Skeletal muscle cell (primary cell): ENCODE measurements at regions not wholly inside any gene's neighbourhood (a gene's known extent, or its start where the extent isn't known, plus 50 kb on each side); places are given as distances from the start of the nearest gene placed in this dataset.
A peak's percentile ranks its signal among the peaks of the same experiment; 100 is the strongest.

ENCODE experiments used
- DNase-seq: peaks from one replicate; pipeline ENCODE4 v3.0.0-alpha.2; 2010; ENCODE audit warnings: low read depth
- H3K4me3 ChIP-seq: 2 replicates; pipeline ENCODE4 v1.5.1; 2011; ENCODE audit warnings: low read depth, mild to moderate bottlenecking, control low read depth, low read length, moderate library complexity

DNA sequence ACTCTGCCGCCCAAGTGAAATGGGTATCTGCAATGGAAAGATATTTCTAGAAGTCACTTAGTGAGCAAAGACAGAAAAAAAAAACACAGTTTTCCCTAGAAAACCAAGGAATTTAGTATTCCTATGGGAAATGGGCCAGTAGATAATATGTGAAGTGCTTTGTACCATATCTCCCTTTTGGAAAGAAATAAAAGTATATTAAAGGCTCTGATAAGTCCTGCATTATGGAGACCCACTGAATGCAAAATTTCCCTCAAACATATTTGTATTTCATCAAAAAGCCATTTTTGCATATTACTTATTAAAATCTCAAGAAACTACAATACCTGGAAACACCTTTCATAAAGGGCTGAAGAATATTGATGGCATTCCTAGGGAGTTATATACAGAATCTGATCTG, 51.6 kb upstream of the DYNLRB2 start:
- no peak for DNase-seq
- no peak overlapping the region for H3K4me3 ChIP-seq

DNA sequence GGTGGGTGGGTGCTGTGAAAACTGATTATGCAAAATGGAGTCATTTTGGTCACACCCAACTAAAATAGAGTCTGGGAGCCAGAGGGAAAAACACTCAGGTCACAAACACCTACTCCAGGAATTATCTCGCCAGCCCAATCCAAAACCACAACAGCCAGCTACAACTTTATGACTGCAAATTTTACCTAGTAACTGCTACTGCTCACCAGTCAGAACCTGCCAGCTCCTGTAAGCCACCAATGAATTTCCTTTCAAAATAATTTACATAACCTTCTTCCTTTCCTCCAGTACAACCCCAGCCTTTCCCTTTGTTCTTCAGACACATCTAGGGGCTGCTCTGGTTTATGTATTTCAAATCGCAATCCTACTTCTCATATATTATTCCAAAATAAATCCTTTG, 52.6 kb upstream of the DYNLRB2 start:
- H3K4me3 ChIP-seq, result no peak overlapping the region
- DNase-seq, result no peak

DNA sequence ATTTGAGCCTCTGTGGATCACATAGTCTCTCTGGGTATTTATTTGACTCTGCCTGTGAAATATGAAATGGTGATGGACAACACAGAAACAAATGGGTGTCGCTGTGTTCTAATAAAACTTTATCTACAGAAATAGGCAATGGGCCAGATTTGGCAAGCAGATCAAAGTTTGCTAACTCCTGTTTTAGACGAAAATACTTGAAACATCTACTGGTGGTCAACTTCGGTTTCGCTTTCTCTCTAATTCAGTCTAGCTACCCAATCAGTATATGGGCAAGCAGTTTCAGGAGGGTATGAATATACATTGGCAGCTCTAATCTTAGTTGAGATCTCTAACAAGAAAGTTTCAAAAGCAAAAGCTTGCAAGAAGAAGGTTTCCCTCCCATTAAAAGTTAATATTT, 60.1 kb upstream of the DYNLRB2 start:
- no peak for DNase-seq
- no peak overlapping the region for H3K4me3 ChIP-seq

DNA sequence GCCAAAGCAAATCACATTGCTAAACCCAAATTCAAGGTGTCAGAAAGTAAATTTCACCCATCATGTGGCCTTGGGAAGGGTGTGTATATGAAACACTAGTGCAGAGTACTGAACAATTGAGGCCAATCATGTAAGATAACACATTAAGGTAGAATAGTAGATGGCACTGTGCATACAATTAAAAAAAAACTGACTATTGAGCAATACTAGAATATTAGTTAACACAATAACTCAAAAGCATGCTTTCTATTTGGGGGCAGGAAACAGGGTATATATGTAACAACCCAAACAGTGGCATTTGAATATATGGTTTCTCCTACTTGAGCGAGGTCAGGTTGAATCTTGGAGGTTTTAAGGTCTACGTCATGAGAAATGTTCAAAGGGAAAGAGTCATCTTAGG, 63.0 kb upstream of the DYNLRB2 start:
- H3K4me3 ChIP-seq, result no peak overlapping the region
- DNase-seq, result no peak

DNA sequence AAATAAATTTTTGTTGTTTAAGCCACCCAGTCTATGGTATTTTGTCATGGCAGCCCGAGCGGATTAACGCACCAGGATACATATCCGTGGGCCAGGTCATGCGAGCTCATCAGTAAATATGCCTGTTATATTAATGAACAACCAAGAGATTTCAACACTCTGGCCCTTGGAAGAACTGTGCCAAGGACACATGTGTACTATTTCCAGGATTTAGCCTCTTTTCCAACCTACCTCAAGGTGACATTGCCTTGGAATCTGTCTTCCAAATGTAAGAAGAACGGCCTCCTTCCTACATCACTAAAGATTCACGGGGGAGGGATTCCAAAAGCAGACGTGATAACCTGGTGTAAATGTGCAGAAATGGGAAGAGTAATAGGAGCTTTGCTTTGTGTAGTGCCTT, 72.8 kb upstream of the DYNLRB2 start:
- H3K4me3 ChIP-seq, result no peak overlapping the region
- no peak for DNase-seq

DNA sequence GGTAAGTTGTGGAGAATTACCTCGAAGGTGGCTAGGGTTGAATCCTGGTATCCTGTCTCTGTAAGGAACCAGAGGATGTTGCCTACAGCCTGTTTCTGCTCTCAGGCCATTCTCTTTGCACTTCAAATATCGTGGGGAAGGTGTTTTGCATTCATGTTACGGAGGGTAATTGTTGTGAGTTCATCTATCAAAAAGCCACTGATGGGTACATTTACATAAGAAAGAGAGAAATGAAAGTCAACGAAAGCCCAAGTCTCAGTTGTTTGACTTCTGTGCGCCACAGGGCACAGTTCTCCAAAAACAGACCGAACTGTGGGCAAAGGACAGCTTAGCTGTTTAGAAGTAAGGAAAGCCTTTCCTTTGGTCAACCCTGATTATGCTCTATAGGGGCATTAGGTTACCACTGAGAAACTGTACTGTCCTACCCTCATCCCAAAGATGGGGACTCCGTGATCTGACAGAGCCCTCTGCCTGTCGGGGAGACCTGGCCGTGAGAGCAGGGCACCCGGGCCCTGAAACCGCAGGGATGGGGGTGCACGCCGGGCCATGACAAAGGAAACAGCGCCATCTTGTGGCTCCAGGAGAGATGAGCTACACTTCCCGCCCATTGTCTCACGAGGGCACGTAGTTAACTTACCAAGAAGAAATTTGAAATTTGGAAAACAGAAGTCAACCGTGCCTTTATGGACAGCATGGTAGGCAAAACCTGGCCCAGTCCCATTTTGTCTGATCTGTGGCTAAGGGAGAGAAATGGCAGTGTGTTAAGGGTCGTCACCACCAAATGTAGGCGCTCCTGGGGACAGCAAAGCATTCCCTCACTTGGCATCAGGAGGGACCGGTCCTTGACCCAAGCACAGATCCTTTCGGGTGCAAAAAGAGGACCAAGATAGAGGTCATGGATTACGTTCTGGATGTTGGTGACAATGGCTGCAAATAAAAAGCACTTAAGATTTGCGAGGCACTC, 74.5 kb upstream of the DYNLRB2 start:
- no peak overlapping the region for H3K4me3 ChIP-seq

DNA sequence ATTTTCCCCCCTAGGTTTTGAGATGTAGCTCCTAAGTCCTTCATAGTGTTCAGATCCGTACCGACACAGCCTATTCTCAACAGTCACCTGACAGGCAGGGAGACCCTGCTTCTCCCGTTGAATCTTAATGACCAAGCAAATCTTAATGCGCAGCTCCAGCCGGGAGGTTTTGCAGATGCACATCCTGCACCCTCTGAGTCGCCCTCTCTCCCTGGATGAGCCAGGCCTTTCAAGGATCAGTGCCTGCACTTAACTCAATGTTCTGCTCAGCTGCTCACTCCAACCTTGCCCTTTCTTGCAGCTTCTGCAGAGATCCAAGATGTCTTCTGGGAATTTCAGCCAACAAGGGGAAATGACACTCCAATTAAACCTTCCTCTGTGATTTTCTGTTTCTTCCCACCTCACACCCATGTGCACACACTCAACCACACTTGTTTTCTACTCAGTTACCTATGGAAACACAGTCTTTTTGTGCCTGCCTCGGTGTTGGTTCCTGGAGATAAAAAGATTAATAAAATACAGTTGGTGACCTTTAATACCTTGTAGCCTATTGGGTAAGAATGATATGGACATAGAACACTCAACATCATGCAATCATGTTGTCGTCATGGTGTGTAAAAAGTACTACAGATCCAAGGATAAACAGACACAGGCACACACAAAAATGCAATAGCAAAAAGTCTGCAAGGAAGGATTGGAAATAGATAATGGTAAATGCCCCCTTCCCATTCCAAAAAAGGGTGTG, 76.9 kb upstream of the DYNLRB2 start:
- DNase-seq, result no peak

More for the DNA sequence above, 74.5 kb upstream of the DYNLRB2 start:
- peak; percentile 10 for DNase-seq

DNA sequence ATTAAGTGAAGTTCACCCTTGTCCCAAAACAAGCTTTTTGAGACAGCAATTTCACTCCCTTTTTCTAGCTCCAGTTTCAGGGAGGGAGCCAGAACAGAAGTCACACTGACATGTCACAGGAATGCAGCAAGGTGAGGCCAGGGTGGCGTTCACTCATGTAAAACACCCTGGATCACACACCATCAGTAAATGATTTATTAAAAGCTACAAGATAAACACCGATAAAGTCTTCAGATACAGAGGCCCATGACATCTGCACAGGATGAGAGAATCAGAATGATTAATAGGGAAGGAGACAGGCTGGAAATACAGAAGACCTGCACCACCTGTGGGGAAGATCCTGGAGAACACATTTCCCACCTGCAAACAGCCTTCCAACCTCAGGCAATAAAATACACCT, 77.5 kb upstream of the DYNLRB2 start:
- DNase-seq, result no peak
- H3K4me3 ChIP-seq, result no peak overlapping the region

More for the DNA sequence above, 76.9 kb upstream of the DYNLRB2 start:
- no peak overlapping the region for H3K4me3 ChIP-seq

DNA sequence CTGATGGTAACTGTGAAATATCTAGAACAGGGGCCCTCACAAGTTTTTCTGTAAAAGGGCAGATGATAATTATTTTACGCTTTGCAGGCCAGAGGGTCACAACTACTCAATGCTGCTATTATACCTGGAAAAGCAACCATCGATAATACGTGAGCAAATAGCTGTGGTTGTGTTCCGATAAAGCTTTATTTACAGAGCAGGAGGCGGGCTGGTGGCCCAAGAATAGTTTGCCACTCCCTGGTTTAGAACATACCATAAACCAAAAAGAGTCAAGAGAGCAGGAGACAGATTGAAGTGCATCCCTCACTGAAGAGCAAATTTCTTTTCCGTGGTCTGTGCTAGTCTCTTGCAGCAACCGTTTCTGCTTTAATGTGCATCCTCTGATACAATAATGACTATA, 77.9 kb upstream of the DYNLRB2 start:
- H3K4me3 ChIP-seq, result no peak overlapping the region
- DNase-seq, result no peak

DNA sequence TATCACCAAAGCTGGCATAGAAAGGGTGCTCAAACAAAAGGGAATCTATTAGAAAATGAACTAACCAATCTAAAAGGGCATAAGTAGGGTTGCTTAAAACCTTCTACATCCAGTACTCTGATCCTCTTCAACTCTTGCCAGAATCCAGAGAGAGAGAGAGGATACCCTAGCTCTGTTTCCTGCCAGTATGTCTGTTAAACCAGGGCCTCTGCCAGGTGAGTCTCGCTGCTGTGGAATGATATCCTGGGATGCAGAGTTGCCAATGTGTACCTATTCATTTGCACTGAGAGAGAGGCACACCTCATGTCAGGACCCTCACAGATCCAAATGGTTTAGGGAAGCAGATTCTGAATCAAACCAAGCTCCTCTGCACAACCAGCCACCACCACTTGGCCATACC, 79.8 kb upstream of the DYNLRB2 start:
- no peak overlapping the region for H3K4me3 ChIP-seq
- DNase-seq, result no peak

DNA sequence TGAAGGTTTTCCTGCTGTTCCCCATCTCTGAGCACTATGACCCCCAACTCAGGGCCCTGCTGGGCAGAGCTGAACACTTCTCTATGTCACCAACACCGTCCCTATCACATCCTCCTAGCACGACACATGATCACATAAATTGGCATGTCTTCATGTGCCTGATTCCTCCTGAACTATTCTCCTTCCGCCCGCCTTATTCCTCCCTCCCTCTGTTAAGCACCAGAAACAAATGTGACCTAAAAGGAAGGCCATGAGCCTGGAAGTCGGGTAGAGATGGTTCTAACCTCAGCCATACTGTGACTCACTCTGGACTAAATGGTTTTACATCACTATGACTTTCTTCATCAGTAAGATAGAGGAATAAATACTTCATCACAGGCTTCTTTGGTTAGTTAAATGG, 80.8 kb upstream of the DYNLRB2 start:
- H3K4me3 ChIP-seq, result no peak overlapping the region
- no peak for DNase-seq

DNA sequence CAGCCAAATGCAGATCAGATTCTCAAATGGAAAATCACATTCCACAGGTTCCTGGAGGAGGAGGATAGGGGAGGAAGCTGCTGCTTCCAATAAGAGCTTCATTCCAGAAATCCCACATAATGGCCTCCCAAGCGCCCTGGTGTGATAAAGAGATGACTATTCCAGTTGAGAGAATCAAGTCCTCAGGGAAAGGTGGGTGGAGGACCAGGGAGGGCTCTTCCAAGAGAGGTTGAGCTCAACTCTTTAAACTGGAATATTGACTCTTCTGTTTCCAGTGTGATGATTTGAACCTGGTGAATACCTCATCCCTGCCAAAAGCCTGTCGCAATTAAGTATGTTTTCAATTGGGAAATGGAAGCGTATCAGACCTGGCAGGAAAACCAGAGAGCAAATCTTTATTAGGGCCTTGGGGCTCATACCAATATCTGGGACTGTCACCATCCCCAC, 81.4 kb upstream of the DYNLRB2 start:
- no peak overlapping the region for H3K4me3 ChIP-seq
- DNase-seq, result no peak

DNA sequence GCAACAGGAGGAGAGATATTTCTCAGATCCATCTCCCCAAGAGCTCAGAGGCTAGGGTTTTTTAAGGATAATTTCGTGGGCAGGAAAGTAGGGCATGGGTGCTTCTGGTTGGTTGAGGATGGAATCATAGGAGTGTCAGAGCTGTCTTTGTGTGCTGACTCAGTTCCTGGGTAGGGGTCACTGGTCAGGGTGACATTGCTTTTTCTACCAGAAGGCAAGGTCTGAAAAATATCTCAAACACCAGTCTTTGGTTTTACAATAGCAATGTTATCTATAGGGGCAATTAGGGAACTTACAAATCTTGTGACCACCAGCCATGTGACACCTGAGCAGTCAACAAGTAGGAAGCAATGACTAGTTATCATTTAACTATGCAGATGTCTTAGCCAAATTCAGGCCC, 82.9 kb upstream of the DYNLRB2 start:
- no peak overlapping the region for H3K4me3 ChIP-seq
- no peak for DNase-seq

DNA sequence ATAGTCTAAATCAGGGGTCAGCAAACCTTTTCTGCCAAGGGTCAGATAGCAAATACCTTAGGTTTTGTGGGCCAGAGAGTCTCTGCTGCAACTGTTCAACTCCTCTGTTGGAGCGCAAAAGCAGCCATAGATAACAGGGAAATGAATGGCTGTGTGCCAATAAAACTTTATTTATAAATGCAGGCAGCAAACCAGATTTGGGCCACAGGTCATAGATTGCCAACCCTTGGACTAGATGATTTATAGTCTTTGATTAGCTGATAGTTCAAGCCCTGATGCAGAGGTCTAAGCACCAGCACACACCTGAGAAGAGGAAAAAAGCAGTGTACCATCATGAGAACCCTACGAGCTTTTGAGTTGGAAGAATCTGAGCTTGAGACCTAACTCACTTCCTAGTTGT, 86.0 kb upstream of the DYNLRB2 start:
- H3K4me3 ChIP-seq, result no peak overlapping the region
- DNase-seq, result no peak

DNA sequence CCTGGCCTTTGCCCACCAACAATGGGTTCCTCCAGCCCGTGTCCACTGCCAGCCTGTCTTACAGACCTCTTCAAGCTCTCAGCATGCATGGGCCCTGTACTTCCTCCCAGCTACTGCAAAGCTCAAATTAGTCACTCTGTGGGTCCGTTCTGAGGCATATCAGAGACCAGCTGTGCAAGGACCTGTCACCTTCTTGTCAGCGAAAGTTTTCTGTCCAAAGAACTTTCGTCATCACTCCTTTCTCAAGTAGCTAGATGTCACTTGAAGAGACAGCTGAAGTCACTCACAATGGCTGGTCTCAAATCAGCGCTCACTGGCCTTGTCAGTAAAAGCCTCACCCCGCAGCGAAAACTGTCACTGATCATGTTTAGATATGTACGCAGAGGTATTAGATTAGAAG, 91.4 kb upstream of the DYNLRB2 start:
- no peak overlapping the region for H3K4me3 ChIP-seq
- no peak for DNase-seq

DNA sequence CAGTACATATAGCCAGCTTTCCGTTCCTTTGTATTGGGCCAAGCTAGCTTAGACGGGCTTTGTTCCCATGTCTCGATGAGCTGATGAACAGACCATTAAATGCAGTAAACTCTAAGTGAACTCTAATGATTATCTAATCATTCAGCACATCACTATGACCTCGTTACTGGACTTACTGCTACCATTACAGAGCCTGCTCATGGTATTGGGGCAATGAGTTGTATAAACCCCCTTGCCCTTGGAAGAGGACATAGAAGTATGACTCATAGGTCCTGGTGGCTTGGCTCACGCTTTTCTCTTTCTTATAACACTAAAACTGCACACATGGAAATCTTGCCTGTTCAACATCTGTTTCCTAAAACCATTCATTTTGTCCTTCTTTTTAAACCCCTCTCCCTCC, 93.6 kb upstream of the DYNLRB2 start:
- no peak overlapping the region for H3K4me3 ChIP-seq
- no peak for DNase-seq

DNA sequence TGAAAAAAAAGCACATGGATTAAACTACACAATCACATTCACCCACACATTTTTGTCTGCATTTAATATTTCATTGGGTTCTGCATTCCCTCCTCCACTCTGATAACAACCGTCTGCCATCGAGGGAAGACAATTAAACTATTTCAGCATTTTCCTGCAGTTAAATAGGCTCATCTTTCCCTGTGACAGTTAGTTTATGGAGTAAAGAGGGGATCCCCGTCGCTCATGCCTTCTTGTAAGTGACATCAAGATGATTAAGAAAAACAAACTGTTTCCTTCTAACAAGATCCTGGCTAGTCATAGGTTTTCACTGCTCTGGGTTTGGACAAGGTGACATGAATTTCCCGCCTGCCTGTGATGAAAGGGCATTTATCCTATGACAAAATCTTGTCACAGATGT, 98.0 kb upstream of the DYNLRB2 start:
- no peak for DNase-seq

DNA sequence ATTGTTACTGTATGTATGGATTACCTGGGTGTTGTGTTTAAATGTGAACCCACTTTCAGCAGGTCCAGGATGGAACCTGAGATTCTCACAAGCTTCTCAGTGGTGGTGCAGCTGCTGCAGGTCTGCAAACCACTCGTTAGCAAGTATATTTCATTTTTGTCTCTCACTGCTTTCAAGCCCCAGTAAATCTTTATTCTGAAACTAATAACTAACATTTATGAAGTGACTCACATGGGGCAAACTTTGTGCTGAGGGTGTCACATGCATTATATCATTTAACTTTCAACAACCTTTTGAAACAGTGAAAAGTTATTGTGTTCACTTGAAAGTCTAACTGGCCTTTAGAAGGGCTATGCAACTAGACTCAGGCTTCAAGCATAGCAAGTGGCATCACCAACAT, 98.9 kb upstream of the DYNLRB2 start:
- DNase-seq, result no peak
- no peak overlapping the region for H3K4me3 ChIP-seq

More for the DNA sequence above, 98.0 kb upstream of the DYNLRB2 start:
- no peak overlapping the region for H3K4me3 ChIP-seq

DNA sequence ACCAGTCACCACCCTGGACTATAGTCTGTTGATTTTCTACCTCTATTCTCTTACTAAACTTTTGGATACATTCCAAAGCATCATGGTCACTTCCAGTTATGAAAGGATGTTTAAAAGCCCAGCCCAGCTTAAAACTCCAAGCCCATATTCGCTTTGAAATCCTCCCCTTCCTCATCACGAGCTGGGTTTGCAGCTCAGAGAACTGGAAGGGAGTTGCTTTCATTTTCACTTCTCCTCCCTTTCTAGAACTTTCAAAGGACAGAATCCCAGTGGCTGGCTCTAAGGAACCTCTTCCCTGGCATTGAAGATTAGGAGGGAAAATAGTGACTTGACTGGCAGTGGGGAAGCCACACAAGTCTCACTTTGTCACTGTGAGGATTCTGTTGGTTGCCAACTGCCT, 100.1 kb upstream of the DYNLRB2 start:
- no peak for DNase-seq
- H3K4me3 ChIP-seq, result no peak overlapping the region

DNA sequence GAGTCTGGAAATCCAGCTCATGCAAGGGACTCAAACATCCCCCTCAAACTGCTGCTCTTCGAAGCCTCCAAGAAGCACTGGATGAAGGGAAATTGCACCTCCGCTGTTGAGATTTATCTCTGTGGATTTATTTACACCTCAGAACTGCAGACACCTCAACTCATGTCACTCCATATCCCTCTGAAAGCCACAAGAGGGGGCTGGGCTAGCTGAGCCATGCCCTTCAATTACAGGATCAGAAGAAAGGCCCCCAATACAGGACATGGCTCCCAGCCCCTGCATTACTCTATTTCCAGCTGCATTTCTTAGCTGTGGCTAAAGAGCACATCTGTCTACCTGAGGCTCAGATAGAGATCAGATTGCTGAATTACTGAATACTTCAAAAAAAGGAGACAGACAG, 103.1 kb upstream of the DYNLRB2 start:
- no peak for DNase-seq

DNA sequence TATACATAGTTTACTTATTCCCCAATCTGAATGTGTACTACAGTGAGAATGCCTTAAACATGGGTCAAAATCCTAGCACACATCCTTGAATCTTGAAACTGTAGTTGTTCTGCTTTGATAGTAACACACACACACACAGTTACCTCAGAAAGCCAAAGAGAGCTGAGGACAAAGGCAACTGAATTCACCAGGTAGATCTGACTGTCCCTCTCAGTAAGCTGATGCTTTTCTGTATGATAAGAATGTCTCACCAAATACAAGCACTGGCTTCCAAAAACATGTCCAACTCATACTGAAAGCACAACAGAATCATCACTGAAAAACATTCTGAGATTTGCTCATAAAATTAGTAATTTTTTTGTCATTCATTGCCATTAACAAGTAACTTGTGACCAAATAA, 104.3 kb upstream of the DYNLRB2 start:
- no peak for DNase-seq
- H3K4me3 ChIP-seq, result no peak overlapping the region

More for the DNA sequence above, 103.1 kb upstream of the DYNLRB2 start:
- no peak overlapping the region for H3K4me3 ChIP-seq
